Osteoblast (primary cell): ENCODE measurements at regions not wholly inside any gene's neighbourhood (a gene's known extent, or its start where the extent isn't known, plus 50 kb on each side); places are given as distances from the start of the nearest gene placed in this dataset.
A peak's percentile ranks its signal among the peaks of the same experiment; 100 is the strongest.

Experiments
- DNase-seq: peaks from one replicate; pipeline ENCODE4 v3.0.0; 2011; ENCODE audit warnings: low spot score, mixed read lengths; ENCODE audit not compliant: insufficient read length; ENCODE audit errors: missing footprints
- H2AFZ ChIP-seq: 2 replicates; pipeline ENCODE4 v1.6.0; 2011; ENCODE audit warnings: mild to moderate bottlenecking, low read length
- H3K27ac ChIP-seq: 2 replicates; pipeline ENCODE4 v1.5.1; 2011; ENCODE audit warnings: mild to moderate bottlenecking, low read depth, low read length, moderate library complexity
- H3K27me3 ChIP-seq: 2 replicates; pipeline ENCODE4 v1.6.0; 2012; ENCODE audit warnings: mild to moderate bottlenecking, control low read depth, inconsistent platforms, low read length, moderate library complexity; ENCODE audit not compliant: insufficient read depth
- H3K36me3 ChIP-seq: 2 replicates; pipeline ENCODE4 v1.5.1; 2011; ENCODE audit warnings: mild to moderate bottlenecking, low read length, control low read depth, moderate library complexity; ENCODE audit not compliant: insufficient read depth
- H3K4me1 ChIP-seq: 2 replicates; pipeline ENCODE4 v1.5.1; 2011; ENCODE audit warnings: mild to moderate bottlenecking, low read length, control low read depth, moderate library complexity; ENCODE audit not compliant: insufficient read depth
- H3K4me2 ChIP-seq: 2 replicates; pipeline ENCODE4 v1.6.0; 2011; ENCODE audit warnings: mild to moderate bottlenecking, low read length; ENCODE audit not compliant: insufficient read depth
- H3K4me3 ChIP-seq: fragments of 200-600 bp; sonication (generic); 3 replicates; pipeline ENCODE4 v1.5.1; 2012; ENCODE audit warnings: mild to moderate bottlenecking, low read length, inconsistent platforms; ENCODE audit not compliant: insufficient read depth
- H3K79me2 ChIP-seq: 2 replicates; pipeline ENCODE4 v1.6.0; 2012; ENCODE audit warnings: mild to moderate bottlenecking, low read length, control low read depth, inconsistent platforms; ENCODE audit not compliant: insufficient read depth
- H3K9me3 ChIP-seq: 2 replicates; pipeline ENCODE4 v1.5.1; 2011; ENCODE audit warnings: low read depth, low read length, control low read depth
- H4K20me1 ChIP-seq: 2 replicates; pipeline ENCODE4 v1.6.0; 2012; ENCODE audit warnings: mild to moderate bottlenecking, low read length, control low read depth; ENCODE audit not compliant: insufficient read depth
- TF ChIP-seq, protein P1 (sequence below): IDR thresholded peaks from 2 replicates; pipeline ENCODE4 v1.5.1; 2011; ENCODE audit warnings: mild to moderate bottlenecking, low read depth, low read length, moderate library complexity; ENCODE audit errors: extremely low read depth

DNA sequence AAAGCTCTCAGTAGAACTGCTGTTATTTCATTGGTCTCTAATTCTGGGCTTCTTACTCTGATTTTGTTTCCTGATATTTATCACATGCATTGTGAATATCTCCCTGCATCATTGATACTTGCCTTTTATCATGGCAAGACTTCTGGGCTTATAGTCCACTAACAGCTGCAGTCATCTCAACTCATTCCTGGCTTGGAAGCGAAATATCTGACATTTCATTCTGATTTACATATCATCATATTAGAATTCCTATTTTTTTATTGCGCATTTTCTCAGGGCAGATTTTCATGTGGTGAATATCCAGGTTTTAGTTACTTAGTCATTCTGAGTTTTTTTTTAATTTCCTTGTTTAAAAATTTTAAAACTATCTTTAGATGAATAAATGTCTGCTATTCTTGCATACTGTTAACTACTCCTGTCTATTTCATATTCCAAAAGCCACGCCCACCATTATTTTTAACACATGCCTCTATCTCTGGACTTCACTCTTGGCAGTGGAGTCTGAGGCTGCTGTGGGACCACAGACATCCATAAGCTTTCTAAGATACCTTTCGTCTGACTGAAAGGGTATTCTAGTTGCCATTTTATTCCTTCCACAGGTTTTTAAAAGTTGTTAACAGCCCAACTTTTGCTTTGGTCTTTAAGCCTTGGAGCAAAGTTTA lies 164.5 kb downstream of the IRS1 start:
- Histone ChIP-seq H2AFZ (no peak overlapping the region), H3K4me2 (no peak overlapping the region), H4K20me1 (no peaks in the 10 kb centered on the region), H3K27me3 (no peaks in the 10 kb centered on the region), H3K9me3 (no peaks in the 10 kb centered on the region), H3K27ac (no peak overlapping the region), H3K4me1 (peaks cover 4% of the 10 kb centered on the region), H3K79me2 (no peaks in the 10 kb centered on the region), H3K36me3 (no peaks in the 10 kb centered on the region), H3K4me3 (no peak overlapping the region)
- no peak for DNase-seq
- TF ChIP-seq, protein P1, sequence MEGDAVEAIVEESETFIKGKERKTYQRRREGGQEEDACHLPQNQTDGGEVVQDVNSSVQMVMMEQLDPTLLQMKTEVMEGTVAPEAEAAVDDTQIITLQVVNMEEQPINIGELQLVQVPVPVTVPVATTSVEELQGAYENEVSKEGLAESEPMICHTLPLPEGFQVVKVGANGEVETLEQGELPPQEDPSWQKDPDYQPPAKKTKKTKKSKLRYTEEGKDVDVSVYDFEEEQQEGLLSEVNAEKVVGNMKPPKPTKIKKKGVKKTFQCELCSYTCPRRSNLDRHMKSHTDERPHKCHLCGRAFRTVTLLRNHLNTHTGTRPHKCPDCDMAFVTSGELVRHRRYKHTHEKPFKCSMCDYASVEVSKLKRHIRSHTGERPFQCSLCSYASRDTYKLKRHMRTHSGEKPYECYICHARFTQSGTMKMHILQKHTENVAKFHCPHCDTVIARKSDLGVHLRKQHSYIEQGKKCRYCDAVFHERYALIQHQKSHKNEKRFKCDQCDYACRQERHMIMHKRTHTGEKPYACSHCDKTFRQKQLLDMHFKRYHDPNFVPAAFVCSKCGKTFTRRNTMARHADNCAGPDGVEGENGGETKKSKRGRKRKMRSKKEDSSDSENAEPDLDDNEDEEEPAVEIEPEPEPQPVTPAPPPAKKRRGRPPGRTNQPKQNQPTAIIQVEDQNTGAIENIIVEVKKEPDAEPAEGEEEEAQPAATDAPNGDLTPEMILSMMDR: no peak

DNA sequence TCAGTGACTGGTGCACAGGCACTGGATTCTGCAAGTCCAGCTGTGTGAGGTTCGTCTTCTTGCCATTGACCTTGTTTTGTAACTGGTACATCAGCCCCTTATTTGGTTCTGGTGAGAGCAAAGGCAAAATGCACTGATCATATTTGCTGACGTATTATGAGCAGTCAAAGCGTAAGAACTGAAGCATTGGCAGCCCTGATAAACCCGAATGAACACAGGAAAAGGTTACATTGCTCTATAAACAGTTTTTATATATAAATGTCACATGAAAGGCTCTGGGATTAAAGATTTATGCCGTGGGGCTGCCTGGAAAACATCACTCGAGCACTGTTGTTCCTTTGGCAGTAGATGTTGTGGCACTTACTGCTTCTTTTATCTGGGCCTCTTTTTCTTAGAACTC lies 167.9 kb downstream of the IRS1 start:
- H3K4me1 ChIP-seq: no peaks in the 10 kb centered on the region
- H3K79me2 ChIP-seq: no peaks in the 10 kb centered on the region
- H3K4me3 ChIP-seq: no peak overlapping the region
- peak overlapping the region; percentile 71 for H2AFZ ChIP-seq
- no peaks in the 10 kb centered on the region for H3K9me3 ChIP-seq
- no peaks in the 10 kb centered on the region for H3K36me3 ChIP-seq
- no peak overlapping the region for H3K4me2 ChIP-seq
- no peak overlapping the region for H3K27ac ChIP-seq
- H4K20me1 ChIP-seq: no peaks in the 10 kb centered on the region
- DNase-seq: no peak
- TF ChIP-seq, protein P1: no peak
- H3K27me3 ChIP-seq: no peaks in the 10 kb centered on the region

DNA sequence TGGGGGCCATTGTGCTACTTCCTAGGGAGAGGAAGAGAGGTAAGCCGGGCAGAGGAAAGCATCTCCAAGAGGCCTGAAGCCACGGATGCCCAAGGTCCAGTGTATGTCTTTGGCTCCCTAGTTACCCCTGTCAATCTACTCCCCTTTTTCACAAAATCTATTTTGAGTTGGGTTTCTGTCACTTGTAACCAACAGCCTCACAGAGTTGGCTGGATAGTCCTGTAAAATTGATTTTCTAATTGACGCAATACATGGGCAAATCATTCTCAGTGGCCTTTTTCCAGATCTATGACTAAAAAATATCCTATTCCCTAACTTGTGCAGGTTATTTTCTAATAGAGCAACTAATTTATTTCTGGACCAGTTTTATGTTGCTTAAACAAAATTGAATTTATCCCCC lies 168.4 kb downstream of the IRS1 start:
- H3K4me3 ChIP-seq: no peak overlapping the region
- H2AFZ ChIP-seq: no peak overlapping the region
- no peaks in the 10 kb centered on the region for H3K4me1 ChIP-seq
- no peak overlapping the region for H3K4me2 ChIP-seq
- H3K27me3 ChIP-seq: no peaks in the 10 kb centered on the region
- H3K9me3 ChIP-seq: no peaks in the 10 kb centered on the region
- no peaks in the 10 kb centered on the region for H4K20me1 ChIP-seq
- H3K79me2 ChIP-seq: no peaks in the 10 kb centered on the region
- TF ChIP-seq, protein P1: no peak
- H3K36me3 ChIP-seq: no peaks in the 10 kb centered on the region
- DNase-seq: no peak
- no peak overlapping the region for H3K27ac ChIP-seq

DNA sequence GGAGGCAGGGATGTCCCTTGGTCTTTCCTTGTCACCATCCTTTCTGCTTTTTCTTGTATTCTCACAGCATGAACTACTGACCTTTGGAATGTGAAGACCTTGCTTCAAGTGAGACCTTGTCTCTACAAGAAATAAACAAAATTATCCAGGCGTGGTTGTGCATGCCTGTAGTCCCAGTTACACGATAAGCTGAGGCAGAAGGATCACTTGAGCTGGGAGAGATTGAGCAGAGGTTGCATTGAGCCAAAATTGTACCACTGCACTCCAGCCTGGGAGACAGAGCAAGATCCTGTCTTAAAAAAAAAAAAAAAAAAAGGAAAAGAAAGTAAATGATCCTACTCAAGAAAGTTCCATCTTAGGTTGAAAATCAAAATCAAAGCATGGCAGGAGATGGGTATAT lies 173.7 kb downstream of the IRS1 start:
- Histone ChIP-seq H2AFZ (no peak overlapping the region), H3K4me2 (no peak overlapping the region), H3K27me3 (no peaks in the 10 kb centered on the region), H3K27ac (no peak overlapping the region), H3K9me3 (no peaks in the 10 kb centered on the region), H3K4me1 (no peaks in the 10 kb centered on the region), H4K20me1 (no peaks in the 10 kb centered on the region), H3K4me3 (no peak overlapping the region), H3K36me3 (no peaks in the 10 kb centered on the region), H3K79me2 (no peaks in the 10 kb centered on the region)
- no peak for DNase-seq
- TF ChIP-seq, protein P1: no peak
